Mesodermal cell (in vitro differentiated cells): ENCODE measurements at regions not wholly inside any gene's neighbourhood (a gene's known extent, or its start where the extent isn't known, plus 50 kb on each side); places are given as distances from the start of the nearest gene placed in this dataset.

ENCODE experiments used
- H3K27ac ChIP-seq: 2 replicates; pipeline ENCODE4 v1.7.0; 2013; ENCODE audit warnings: mild to moderate bottlenecking, low read depth, low read length, moderate library complexity; ENCODE audit not compliant: severe bottlenecking
- H3K36me3 ChIP-seq: 2 replicates; pipeline ENCODE4 v1.7.1; 2013; ENCODE audit warnings: mild to moderate bottlenecking, low read length, moderate library complexity; ENCODE audit not compliant: control insufficient read depth, insufficient read depth
- H3K4me1 ChIP-seq: one replicate; pipeline ENCODE4 v1.7.1; 2013; ENCODE audit warnings: mild to moderate bottlenecking, low read length; ENCODE audit not compliant: insufficient read depth, control insufficient read depth, poor library complexity, severe bottlenecking
- H3K4me3 ChIP-seq: 2 replicates; pipeline ENCODE4 v1.7.0; 2013; ENCODE audit warnings: low read length, control low read depth, mild to moderate bottlenecking; ENCODE audit not compliant: insufficient read depth, poor library complexity, severe bottlenecking; ENCODE audit errors: extremely low read depth
- H3K9me3 ChIP-seq: 2 replicates; pipeline ENCODE4 v1.7.1; 2013; ENCODE audit warnings: mild to moderate bottlenecking, low read length, moderate library complexity; ENCODE audit not compliant: control insufficient read depth
- WGBS, 2 experiments: methylation state at CpG; one replicate each; pipeline ENCODE4 v1.1.5; 2013; ENCODE audit warnings: missing lambda C conversion rate in 2 of 2; ENCODE audit not compliant: insufficient coverage in 2 of 2; 5-methylcytosine and 5-hydroxymethylcytosine counted together

- no peaks in the 10 kb centered on the region for H3K9me3 ChIP-seq
Measured at GRCh38 chr5:112656451-112656850, 81.2 kb upstream of the APC start.

GRCh38 chr5:112657804-112658203, 79.9 kb upstream of the APC start:
- no peaks in the 10 kb centered on the region for H3K4me1 ChIP-seq
- no peaks in the 10 kb centered on the region for H3K36me3 ChIP-seq
- WGBS, 2 experiments, result 80 to 91% methylated on average over 3 of the region's 3 CpGs
- no peaks in the 10 kb centered on the region for H3K9me3 ChIP-seq
- no peak overlapping the region for H3K27ac ChIP-seq
- H3K4me3 ChIP-seq, result no peak overlapping the region

More at GRCh38 chr5:112656451-112656850, 81.2 kb upstream of the APC start:
- H3K36me3 ChIP-seq, result no peaks in the 10 kb centered on the region
- H3K4me3 ChIP-seq, result no peak overlapping the region
- 100% methylated on average over 1 of the region's 2 CpGs for WGBS, 2 experiments
- no peak overlapping the region for H3K27ac ChIP-seq
- no peaks in the 10 kb centered on the region for H3K4me1 ChIP-seq

GRCh38 chr5:112660359-112660758, 77.3 kb upstream of the APC start:
- no peak overlapping the region for H3K27ac ChIP-seq
- no peaks in the 10 kb centered on the region for H3K9me3 ChIP-seq
- H3K4me3 ChIP-seq, result no peak overlapping the region
- whole genome bisulfite sequencing, 2 experiments, result 80 to 100% methylated on average over 1 of the region's 1 CpG
- no peaks in the 10 kb centered on the region for H3K4me1 ChIP-seq
- H3K36me3 ChIP-seq, result no peaks in the 10 kb centered on the region

- Histone ChIP-seq H3K27ac (no peak overlapping the region), H3K9me3 (no peaks in the 10 kb centered on the region), H3K4me1 (no peaks in the 10 kb centered on the region), H3K4me3 (no peak overlapping the region), H3K36me3 (no peaks in the 10 kb centered on the region)
- 100% methylated on average over 1 of the region's 3 CpGs; no CpG with 5 or more reads in 1 of the 2 experiments for WGBS, 2 experiments
Measured at GRCh38 chr5:112663146-112663545, 74.5 kb upstream of the APC start.

GRCh38 chr5:112668016-112668415, 69.7 kb upstream of the APC start:
- no peak overlapping the region for H3K27ac ChIP-seq
- H3K36me3 ChIP-seq, result no peaks in the 10 kb centered on the region
- WGBS, 2 experiments, result no CpG with 5 or more reads among the region's 4 CpGs
- no peaks in the 10 kb centered on the region for H3K9me3 ChIP-seq
- no peaks in the 10 kb centered on the region for H3K4me1 ChIP-seq
- H3K4me3 ChIP-seq, result no peak overlapping the region

- H3K27ac ChIP-seq, result no peak overlapping the region
- 80% methylated on average over 1 of the region's 3 CpGs; no CpG with 5 or more reads in 1 of the 2 experiments for WGBS, 2 experiments
- no peak overlapping the region for H3K4me3 ChIP-seq
- H3K9me3 ChIP-seq, result no peaks in the 10 kb centered on the region
- H3K4me1 ChIP-seq, result no peaks in the 10 kb centered on the region
- H3K36me3 ChIP-seq, result no peaks in the 10 kb centered on the region
Measured at GRCh38 chr5:112668911-112669310, 68.8 kb upstream of the APC start.

GRCh38 chr5:112669328-112669963, 68.2 kb upstream of the APC start:
- H3K9me3 ChIP-seq, result no peaks in the 10 kb centered on the region
- no peak overlapping the region for H3K4me3 ChIP-seq
- no peak overlapping the region for H3K27ac ChIP-seq
- no peaks in the 10 kb centered on the region for H3K36me3 ChIP-seq
- no peaks in the 10 kb centered on the region for H3K4me1 ChIP-seq
- WGBS, 2 experiments, result 86 to 95% methylated on average over 1 to 4 of the region's 5 CpGs

- Histone ChIP-seq H3K36me3 (no peaks in the 10 kb centered on the region), H3K4me3 (no peak overlapping the region), H3K9me3 (no peaks in the 10 kb centered on the region), H3K4me1 (no peaks in the 10 kb centered on the region), H3K27ac (no peak overlapping the region)
Measured at GRCh38 chr5:112671687-112672086, 66.0 kb upstream of the APC start.

GRCh38 chr5:112681481-112681908, 56.2 kb upstream of the APC start:
- H3K36me3 ChIP-seq, result no peaks in the 10 kb centered on the region
- peaks cover 6% of the 10 kb centered on the region for H3K4me1 ChIP-seq
- H3K9me3 ChIP-seq, result no peaks in the 10 kb centered on the region
- WGBS, 2 experiments, result 88% methylated on average over 1 of the region's 1 CpG
- H3K4me3 ChIP-seq, result no peak overlapping the region
- H3K27ac ChIP-seq, result no peak overlapping the region

- 93% methylated on average over 3 of the region's 3 CpGs for WGBS, 2 experiments
- H3K4me3 ChIP-seq, result no peak overlapping the region
- H3K36me3 ChIP-seq, result no peaks in the 10 kb centered on the region
- no peak overlapping the region for H3K27ac ChIP-seq
- H3K4me1 ChIP-seq, result peaks cover 6% of the 10 kb centered on the region
- H3K9me3 ChIP-seq, result no peaks in the 10 kb centered on the region
Measured at GRCh38 chr5:112682621-112683061, 55.0 kb upstream of the APC start.

GRCh38 chr5:112684121-112684520, 53.6 kb upstream of the APC start:
- no peak overlapping the region for H3K4me3 ChIP-seq
- H3K36me3 ChIP-seq, result no peaks in the 10 kb centered on the region
- H3K27ac ChIP-seq, result no peak overlapping the region
- no peaks in the 10 kb centered on the region for H3K9me3 ChIP-seq
- WGBS, 2 experiments, result no CpG with 5 or more reads among the region's 1 CpG
- H3K4me1 ChIP-seq, result peaks cover 12% of the 10 kb centered on the region
